ENCODE measurements at regions not wholly inside any gene's neighbourhood (a gene's known extent, or its start where the extent isn't known, plus 50 kb on each side); places are given as distances from the start of the nearest gene placed in this dataset.
"Not testable (repeated sequence)": the region's sequence is repeated elsewhere in the genome, so short reads cannot be mapped to it uniquely, and the experiment has no call there.

GRCh38 chr1:168466714-168467131, 77.1 kb downstream of the XCL2 start:
- intact Hi-C loops (cut with micrococcal nuclease; ENCODE audit: unreplicated experiment) = no loop called here
- H3K4me3 ChIP-seq (ENCODE audit: low read depth, low read length, poor library complexity, severe bottlenecking) = no peak overlapping the region
- peaks cover 56% of the 10 kb centered on the region for H3K4me1 ChIP-seq (ENCODE audit: insufficient read depth, low read length, poor library complexity, severe bottlenecking)
- H3K27me3 ChIP-seq (replicated peaks; ENCODE audit: insufficient read depth, low read depth, low read length, poor library complexity) = no peaks in the 10 kb centered on the region
- TF ChIP-seq EZH2 (IDR thresholded peaks at IDR 0.05; ENCODE audit: borderline replicate concordance, low read depth, low read length, poor library complexity, severe bottlenecking) (no peak), CTCF (conservative IDR thresholded peaks at IDR 0.05; ENCODE audit: low read depth, low read length) (no peak)
- no TSS peak for BruUV-seq (replicated peaks)
- CTCF ChIA-PET = interaction anchor here (0.6 kb wide), 1 partner anchor 11 kb away, joined by 3 read pairs; no protein-coding TSS in a partner anchor
- peak overlapping the region; percentile 59 for H3K27ac ChIP-seq (ENCODE audit: low read depth, low read length, poor library complexity, severe bottlenecking)
- POLR2A ChIA-PET (ENCODE audit: low non-redundant PET) = no interaction called here
- no peaks in the 10 kb centered on the region for H3K9me3 ChIP-seq (ENCODE audit: low read depth, low read length, poor library complexity, severe bottlenecking)
- H3K36me3 ChIP-seq (ENCODE audit: insufficient read depth, low read length, poor library complexity, severe bottlenecking) = no peaks in the 10 kb centered on the region
- no peak for DNase-seq (ENCODE audit: low spot score)

- Histone ChIP-seq H3K4me1 (ENCODE audit: insufficient read depth, low read length, poor library complexity, severe bottlenecking) (peaks cover 56% of the 10 kb centered on the region), H3K9me3 (ENCODE audit: low read depth, low read length, poor library complexity, severe bottlenecking) (no peaks in the 10 kb centered on the region), H3K36me3 (ENCODE audit: insufficient read depth, low read length, poor library complexity, severe bottlenecking) (no peaks in the 10 kb centered on the region), H3K4me3 (ENCODE audit: low read depth, low read length, poor library complexity, severe bottlenecking) (no peak overlapping the region), H3K27ac (ENCODE audit: low read depth, low read length, poor library complexity, severe bottlenecking) (peak overlapping the region; percentile 59), H3K27me3 (replicated peaks; ENCODE audit: insufficient read depth, low read depth, low read length, poor library complexity) (no peaks in the 10 kb centered on the region)
- no TSS peak for BruUV-seq (replicated peaks)
- intact Hi-C loops (cut with micrococcal nuclease; ENCODE audit: unreplicated experiment) = no loop called here
- POLR2A ChIA-PET (ENCODE audit: low non-redundant PET) = no interaction called here
- TF ChIP-seq EZH2 (IDR thresholded peaks at IDR 0.05; ENCODE audit: borderline replicate concordance, low read depth, low read length, poor library complexity, severe bottlenecking) = no peak
- CTCF ChIA-PET = no interaction called here
- peak; percentile 83 for DNase-seq (ENCODE audit: low spot score)
These were observed 77.6 kb downstream of the XCL2 start for GRCh38 chr1:168466092-168466713.

GRCh38 chr1:168461108-168461507, 82.7 kb downstream of the XCL2 start:
- H3K4me3 ChIP-seq (ENCODE audit: low read depth, low read length, poor library complexity, severe bottlenecking); H3K36me3 ChIP-seq (ENCODE audit: insufficient read depth, low read length, poor library complexity, severe bottlenecking); CTCF ChIA-PET; POLR2A ChIA-PET (ENCODE audit: low non-redundant PET); H3K9me3 ChIP-seq (ENCODE audit: low read depth, low read length, poor library complexity, severe bottlenecking); DNase-seq (ENCODE audit: low spot score); H3K27ac ChIP-seq (ENCODE audit: low read depth, low read length, poor library complexity, severe bottlenecking); H3K27me3 ChIP-seq (replicated peaks; ENCODE audit: insufficient read depth, low read depth, low read length, poor library complexity); BruUV-seq (replicated peaks); intact Hi-C loops (cut with micrococcal nuclease; ENCODE audit: unreplicated experiment); H3K4me1 ChIP-seq (ENCODE audit: insufficient read depth, low read length, poor library complexity, severe bottlenecking): not testable (repeated sequence)

GRCh38 chr1:168457296-168457695, 86.5 kb downstream of the XCL2 start:
- peak overlapping the region; percentile 37 for H3K27ac ChIP-seq (ENCODE audit: low read depth, low read length, poor library complexity, severe bottlenecking)
- peak; percentile 68 for DNase-seq (ENCODE audit: low spot score)

More at GRCh38 chr1:168457296-168457695, 86.5 kb downstream of the XCL2 start:
- H3K27me3 ChIP-seq (replicated peaks; ENCODE audit: insufficient read depth, low read depth, low read length, poor library complexity); H3K9me3 ChIP-seq (ENCODE audit: low read depth, low read length, poor library complexity, severe bottlenecking); POLR2A ChIA-PET (ENCODE audit: low non-redundant PET); H3K36me3 ChIP-seq (ENCODE audit: insufficient read depth, low read length, poor library complexity, severe bottlenecking); H3K4me1 ChIP-seq (ENCODE audit: insufficient read depth, low read length, poor library complexity, severe bottlenecking); intact Hi-C loops (cut with micrococcal nuclease; ENCODE audit: unreplicated experiment); CTCF ChIA-PET; BruUV-seq (replicated peaks): not testable (repeated sequence)
- peak overlapping the region; percentile 15 for H3K4me3 ChIP-seq (ENCODE audit: low read depth, low read length, poor library complexity, severe bottlenecking)

All from A673 (cell line).